ENCODE measurements at regions not wholly inside any gene's neighbourhood (a gene's known extent, or its start where the extent isn't known, plus 50 kb on each side); places are given as distances from the start of the nearest gene placed in this dataset.
A peak's percentile ranks its signal among the peaks of the same experiment; 100 is the strongest.
"Not testable (repeated sequence)": the region's sequence is repeated elsewhere in the genome, so short reads cannot be mapped to it uniquely, and the experiment has no call there.

GRCh38 chrX:4668802-4669536 lies 955.5 kb upstream of the PRKX start:
- no peak for DNase-seq

- DNase-seq = no peak
Observed at GRCh38 chrX:4663085-4663484, 949.6 kb upstream of the PRKX start.

- DNase-seq = no peak
Observed at GRCh38 chrX:4661771-4662170, 948.3 kb upstream of the PRKX start.

- no peak for DNase-seq
Observed at GRCh38 chrX:4656419-4656818, 943.0 kb upstream of the PRKX start.

GRCh38 chrX:4655743-4656142 lies 942.3 kb upstream of the PRKX start:
- no peak for DNase-seq

- no peak for DNase-seq
Observed at GRCh38 chrX:4642114-4642513, 928.7 kb upstream of the PRKX start.

- no peak for DNase-seq
Observed at GRCh38 chrX:4638036-4638435, 924.6 kb upstream of the PRKX start.

- DNase-seq = no peak
Observed at GRCh38 chrX:4627414-4627813, 914.0 kb upstream of the PRKX start.

- no peak for DNase-seq
Observed at GRCh38 chrX:4622486-4623167, 909.2 kb upstream of the PRKX start.

GRCh38 chrX:4613651-4614050 lies 900.2 kb upstream of the PRKX start:
- peak in 1 of 2 experiments; percentile 3 for DNase-seq

- no peak for DNase-seq
Observed at GRCh38 chrX:4588893-4589292, 875.4 kb upstream of the PRKX start.

GRCh38 chrX:4588466-4588865 lies 875.0 kb upstream of the PRKX start:
- DNase-seq = no peak

GRCh38 chrX:4588056-4588455 lies 874.6 kb upstream of the PRKX start:
- DNase-seq = no peak

- DNase-seq = no peak
Observed at GRCh38 chrX:4579999-4580398, 866.5 kb upstream of the PRKX start.

GRCh38 chrX:4579480-4579879 lies 866.0 kb upstream of the PRKX start:
- no peak for DNase-seq

GRCh38 chrX:4572691-4573090 lies 859.2 kb upstream of the PRKX start:
- no peak for DNase-seq

GRCh38 chrX:4570151-4570550 lies 856.7 kb upstream of the PRKX start:
- DNase-seq = no peak

- no peak for DNase-seq
Observed at GRCh38 chrX:4560192-4560591, 846.7 kb upstream of the PRKX start.

GRCh38 chrX:4550018-4550417 lies 836.6 kb upstream of the PRKX start:
- peak; percentile 1 to 3 for DNase-seq

GRCh38 chrX:4547213-4547836 lies 833.9 kb upstream of the PRKX start:
- DNase-seq = peak; percentile 15 to 24

GRCh38 chrX:4546178-4546577 lies 832.7 kb upstream of the PRKX start:
- not testable (repeated sequence) for DNase-seq

GRCh38 chrX:4528247-4528646 lies 814.8 kb upstream of the PRKX start:
- DNase-seq = no peak

GRCh38 chrX:4485912-4486311 lies 772.5 kb upstream of the PRKX start:
- no peak for DNase-seq

GRCh38 chrX:4484266-4484665 lies 770.8 kb upstream of the PRKX start:
- no peak for DNase-seq
